ENCODE measurements at regions not wholly inside any gene's neighbourhood (a gene's known extent, or its start where the extent isn't known, plus 50 kb on each side); places are given as distances from the start of the nearest gene placed in this dataset.

GRCh38 chr2:128466376-128466775, 147.7 kb upstream of the HS6ST1 start:
- no peak for TF ChIP-seq CTCF (IDR thresholded peaks at IDR 0.05; ENCODE audit: low read depth, low read length)
- H3K4me3 ChIP-seq (ENCODE audit: low read depth, low read length), result no peak overlapping the region
- no peaks in the 10 kb centered on the region for H3K27me3 ChIP-seq
- no peaks in the 10 kb centered on the region for H3K36me3 ChIP-seq
- no peaks in the 10 kb centered on the region; the same call in 1 of the 2 replicates for H3K9me3 ChIP-seq
- no peaks in the 10 kb centered on the region for H3K4me1 ChIP-seq
- DNase-seq, result no peak

- Histone ChIP-seq H3K4me3 (ENCODE audit: low read depth, low read length) (no peak overlapping the region), H3K9me3 (no peaks in the 10 kb centered on the region; the same call in 1 of the 2 replicates), H3K27me3 (no peaks in the 10 kb centered on the region), H3K4me1 (no peaks in the 10 kb centered on the region), H3K36me3 (no peaks in the 10 kb centered on the region)
- no peak for TF ChIP-seq CTCF (IDR thresholded peaks at IDR 0.05; ENCODE audit: low read depth, low read length)
- no peak for DNase-seq
Observed at GRCh38 chr2:128466776-128467175, 148.1 kb upstream of the HS6ST1 start.

GRCh38 chr2:128467321-128467969, 148.8 kb upstream of the HS6ST1 start:
- no peak for DNase-seq
- no peaks in the 10 kb centered on the region for H3K27me3 ChIP-seq
- no peaks in the 10 kb centered on the region for H3K36me3 ChIP-seq
- H3K9me3 ChIP-seq, result no peaks in the 10 kb centered on the region; the same call in 1 of the 2 replicates
- H3K4me1 ChIP-seq, result no peaks in the 10 kb centered on the region
- no peak for TF ChIP-seq CTCF (IDR thresholded peaks at IDR 0.05; ENCODE audit: low read depth, low read length)
- H3K4me3 ChIP-seq (ENCODE audit: low read depth, low read length), result no peak overlapping the region

- H3K27me3 ChIP-seq, result no peaks in the 10 kb centered on the region
- H3K4me3 ChIP-seq (ENCODE audit: low read depth, low read length), result no peak overlapping the region
- no peaks in the 10 kb centered on the region for H3K36me3 ChIP-seq
- DNase-seq, result no peak
- TF ChIP-seq CTCF (IDR thresholded peaks at IDR 0.05; ENCODE audit: low read depth, low read length), result no peak
- H3K9me3 ChIP-seq, result no peaks in the 10 kb centered on the region; the same call in 1 of the 2 replicates
- H3K4me1 ChIP-seq, result no peaks in the 10 kb centered on the region; the same call in 1 of the 2 replicates
Observed at GRCh38 chr2:128468186-128468920, 149.7 kb upstream of the HS6ST1 start.

GRCh38 chr2:128469203-128469602, 150.5 kb upstream of the HS6ST1 start:
- Histone ChIP-seq H3K4me3 (ENCODE audit: low read depth, low read length) (no peak overlapping the region), H3K36me3 (no peaks in the 10 kb centered on the region), H3K4me1 (peaks cover 8% of the 10 kb centered on the region), H3K9me3 (no peaks in the 10 kb centered on the region; the same call in 1 of the 2 replicates), H3K27me3 (no peaks in the 10 kb centered on the region)
- no peak for DNase-seq
- peak; percentile 58 for TF ChIP-seq CTCF (IDR thresholded peaks at IDR 0.05; ENCODE audit: low read depth, low read length)

- H3K27me3 ChIP-seq, result no peaks in the 10 kb centered on the region
- no peaks in the 10 kb centered on the region; the same call in 1 of the 2 replicates for H3K9me3 ChIP-seq
- DNase-seq, result no peak
- H3K36me3 ChIP-seq, result no peaks in the 10 kb centered on the region
- peaks cover 8% of the 10 kb centered on the region for H3K4me1 ChIP-seq
- no peak for TF ChIP-seq CTCF (IDR thresholded peaks at IDR 0.05; ENCODE audit: low read depth, low read length)
- H3K4me3 ChIP-seq (ENCODE audit: low read depth, low read length), result no peak overlapping the region
Observed at GRCh38 chr2:128469875-128470274, 151.2 kb upstream of the HS6ST1 start.
